Endodermal cell (in vitro differentiated cells): ENCODE measurements at regions not wholly inside any gene's neighbourhood (a gene's known extent, or its start where the extent isn't known, plus 50 kb on each side); places are given as distances from the start of the nearest gene placed in this dataset.
"Not testable (repeated sequence)": the region's sequence is repeated elsewhere in the genome, so short reads cannot be mapped to it uniquely, and the experiment has no call there.

ENCODE experiments used
- DNase-seq: peaks from one replicate; pipeline ENCODE4 v3.0.0-alpha.2; 2017
- H3K27ac ChIP-seq: 2 replicates; pipeline ENCODE4 v1.5.1; 2013; ENCODE audit warnings: mild to moderate bottlenecking, low read depth, low read length, moderate library complexity
- H3K27me3 ChIP-seq: 2 replicates; pipeline ENCODE4 v1.6.1; 2013; ENCODE audit warnings: mild to moderate bottlenecking, low read length, moderate library complexity; ENCODE audit not compliant: insufficient read depth, control insufficient read depth, poor library complexity, severe bottlenecking
- H3K36me3 ChIP-seq: 2 replicates; pipeline ENCODE4 v1.7.0; 2013; ENCODE audit warnings: mild to moderate bottlenecking, low read length, moderate library complexity; ENCODE audit not compliant: control insufficient read depth, insufficient read depth
- H3K4me1 ChIP-seq: one replicate; pipeline ENCODE4 v1.7.0; 2013; ENCODE audit warnings: low read length; ENCODE audit not compliant: control insufficient read depth, insufficient read depth
- H3K4me3 ChIP-seq: 2 replicates; pipeline ENCODE4 v1.5.1; 2013; ENCODE audit warnings: mild to moderate bottlenecking, low read length, moderate library complexity
- H3K9ac ChIP-seq: 2 replicates; pipeline ENCODE4 v1.6.1; 2013; ENCODE audit warnings: mild to moderate bottlenecking, low read length, moderate library complexity; ENCODE audit not compliant: poor library complexity, severe bottlenecking; ENCODE audit errors: extremely low read depth
- H3K9me3 ChIP-seq: 2 replicates; pipeline ENCODE4 v1.6.1; 2013; ENCODE audit warnings: mild to moderate bottlenecking, low read length, moderate library complexity; ENCODE audit not compliant: control insufficient read depth
- H3K27ac Mint-ChIP-seq: 2 replicates; pipeline ENCODE4 v1.8.0; 2020; ENCODE audit warnings: mixed read lengths
- H3K27me3 Mint-ChIP-seq: 2 replicates; pipeline ENCODE4 v1.8.0; 2021; ENCODE audit warnings: mild to moderate bottlenecking, mixed read lengths; ENCODE audit not compliant: insufficient read depth
- H3K36me3 Mint-ChIP-seq: 2 replicates; pipeline ENCODE4 v1.8.0; 2020; ENCODE audit warnings: low read depth, mixed read lengths
- H3K4me1 Mint-ChIP-seq: 2 replicates; pipeline ENCODE4 v1.8.0; 2020; ENCODE audit warnings: mixed read lengths
- H3K4me3 Mint-ChIP-seq: 2 replicates; pipeline ENCODE4 v1.8.0; 2020; ENCODE audit warnings: mild to moderate bottlenecking, moderate library complexity, mixed read lengths
- H3K9me3 Mint-ChIP-seq: 2 replicates; pipeline ENCODE4 v1.8.0; 2020; ENCODE audit warnings: mild to moderate bottlenecking, mixed read lengths
- WGBS, 2 experiments: methylation state at CpG; one replicate each; pipeline versions ENCODE4 v1.1.5 to v1.1.7; 2013; ENCODE audit warnings: missing lambda C conversion rate in 2 of 2, mixed read lengths in 1 of 2; ENCODE audit not compliant: insufficient coverage in 1 of 2, insufficient read length in 1 of 2; 5-methylcytosine and 5-hydroxymethylcytosine counted together
- TF ChIP-seq, protein P1 (sequence below): fragments of 200-600 bp; sonication (generic); conservative IDR thresholded peaks from 2 replicates; pipeline ENCODE4 v1.5.0; 2021; ENCODE audit warnings: antibody characterized with exemption, mild to moderate bottlenecking

DNA sequence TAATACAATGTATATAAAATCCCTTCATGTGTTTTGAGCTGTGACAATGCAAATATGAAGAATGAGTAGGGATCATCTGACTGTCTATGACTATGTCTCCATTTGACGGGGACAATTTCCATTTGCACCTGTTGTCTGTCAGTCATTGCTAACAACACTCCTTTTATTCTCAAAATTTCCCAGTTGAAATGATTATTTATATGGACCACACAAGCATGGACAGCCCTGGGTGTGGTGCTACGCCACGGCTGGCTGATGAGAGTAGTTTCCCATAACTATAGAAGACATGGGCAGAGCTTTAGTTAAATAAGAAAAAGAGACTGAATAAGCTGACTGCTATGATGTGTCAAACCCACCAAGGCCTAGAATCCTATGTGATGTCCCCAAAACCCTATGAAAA, 135.8 kb downstream of the MAP3K21 start:
- TF ChIP-seq, protein P1, sequence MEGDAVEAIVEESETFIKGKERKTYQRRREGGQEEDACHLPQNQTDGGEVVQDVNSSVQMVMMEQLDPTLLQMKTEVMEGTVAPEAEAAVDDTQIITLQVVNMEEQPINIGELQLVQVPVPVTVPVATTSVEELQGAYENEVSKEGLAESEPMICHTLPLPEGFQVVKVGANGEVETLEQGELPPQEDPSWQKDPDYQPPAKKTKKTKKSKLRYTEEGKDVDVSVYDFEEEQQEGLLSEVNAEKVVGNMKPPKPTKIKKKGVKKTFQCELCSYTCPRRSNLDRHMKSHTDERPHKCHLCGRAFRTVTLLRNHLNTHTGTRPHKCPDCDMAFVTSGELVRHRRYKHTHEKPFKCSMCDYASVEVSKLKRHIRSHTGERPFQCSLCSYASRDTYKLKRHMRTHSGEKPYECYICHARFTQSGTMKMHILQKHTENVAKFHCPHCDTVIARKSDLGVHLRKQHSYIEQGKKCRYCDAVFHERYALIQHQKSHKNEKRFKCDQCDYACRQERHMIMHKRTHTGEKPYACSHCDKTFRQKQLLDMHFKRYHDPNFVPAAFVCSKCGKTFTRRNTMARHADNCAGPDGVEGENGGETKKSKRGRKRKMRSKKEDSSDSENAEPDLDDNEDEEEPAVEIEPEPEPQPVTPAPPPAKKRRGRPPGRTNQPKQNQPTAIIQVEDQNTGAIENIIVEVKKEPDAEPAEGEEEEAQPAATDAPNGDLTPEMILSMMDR: no peak
- H3K27me3 Mint-ChIP-seq: no peaks in the 10 kb centered on the region
- WGBS, 2 experiments: 89% methylated on average over 3 of the region's 3 CpGs; no CpG with 5 or more reads in 1 of the 2 experiments

DNA sequence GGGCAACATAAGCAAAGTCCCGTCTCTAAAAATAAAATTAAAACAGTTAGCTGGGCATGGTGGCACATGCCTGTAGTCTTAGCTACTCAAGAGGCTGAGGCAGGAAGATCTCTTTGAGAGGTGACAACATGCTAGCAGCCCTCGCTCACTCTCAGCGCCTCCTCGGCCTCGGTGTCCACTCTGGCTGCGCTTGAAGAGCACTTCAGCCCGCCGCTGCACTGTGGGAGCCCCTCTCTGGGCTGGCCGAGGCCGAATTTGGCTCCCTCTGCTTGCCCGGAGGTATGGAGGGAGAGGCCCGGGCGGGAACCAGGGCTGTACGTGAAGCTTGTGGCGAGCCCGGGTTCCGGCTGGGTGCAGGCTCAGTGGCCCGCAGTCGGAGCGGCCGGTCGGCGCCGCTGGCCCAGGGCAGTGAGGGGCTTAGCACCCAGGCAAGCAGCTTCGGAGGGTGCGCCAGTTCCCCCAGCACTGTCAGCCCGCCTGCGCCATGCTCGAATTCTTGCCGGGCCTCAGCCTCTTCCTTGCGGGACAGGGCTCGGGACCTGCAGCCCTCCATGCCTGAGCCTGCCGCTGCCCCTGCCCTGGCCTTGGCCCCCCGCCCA, 138.3 kb downstream of the MAP3K21 start:
- Mint-ChIP-seq H3K27ac (no peak overlapping the region), H3K4me3 (no peak overlapping the region), H3K9me3 (peaks cover 17% of the 10 kb centered on the region), H3K36me3 (peaks cover 5% of the 10 kb centered on the region), H3K4me1 (no peaks in the 10 kb centered on the region), H3K27me3 (no peaks in the 10 kb centered on the region)
- DNase-seq: no peak
- H3K4me3 ChIP-seq: peak overlapping the region; percentile 54
- no peak overlapping the region for H3K27ac ChIP-seq
- no peaks in the 10 kb centered on the region for H3K36me3 ChIP-seq
- TF ChIP-seq, protein P1: no peak
- WGBS, 2 experiments: 96 to 98% methylated on average over 21 to 34 of the region's 34 CpGs
- no peaks in the 10 kb centered on the region for H3K27me3 ChIP-seq
- peaks cover 73% of the 10 kb centered on the region for H3K9me3 ChIP-seq
- no peak overlapping the region for H3K9ac ChIP-seq
- no peaks in the 10 kb centered on the region for H3K4me1 ChIP-seq

More for the DNA sequence above, 135.8 kb downstream of the MAP3K21 start:
- Mint-ChIP-seq H3K4me3 (no peak overlapping the region), H3K9me3 (peaks cover 5% of the 10 kb centered on the region), H3K4me1 (peaks cover 5% of the 10 kb centered on the region), H3K27ac (no peak overlapping the region), H3K36me3 (peaks cover 4% of the 10 kb centered on the region)
- Histone ChIP-seq H3K27me3 (no peaks in the 10 kb centered on the region), H3K36me3 (no peaks in the 10 kb centered on the region), H3K9ac (no peak overlapping the region), H3K9me3 (peaks cover 50% of the 10 kb centered on the region), H3K4me3 (no peak overlapping the region), H3K27ac (no peak overlapping the region), H3K4me1 (no peaks in the 10 kb centered on the region)
- no peak for DNase-seq

DNA sequence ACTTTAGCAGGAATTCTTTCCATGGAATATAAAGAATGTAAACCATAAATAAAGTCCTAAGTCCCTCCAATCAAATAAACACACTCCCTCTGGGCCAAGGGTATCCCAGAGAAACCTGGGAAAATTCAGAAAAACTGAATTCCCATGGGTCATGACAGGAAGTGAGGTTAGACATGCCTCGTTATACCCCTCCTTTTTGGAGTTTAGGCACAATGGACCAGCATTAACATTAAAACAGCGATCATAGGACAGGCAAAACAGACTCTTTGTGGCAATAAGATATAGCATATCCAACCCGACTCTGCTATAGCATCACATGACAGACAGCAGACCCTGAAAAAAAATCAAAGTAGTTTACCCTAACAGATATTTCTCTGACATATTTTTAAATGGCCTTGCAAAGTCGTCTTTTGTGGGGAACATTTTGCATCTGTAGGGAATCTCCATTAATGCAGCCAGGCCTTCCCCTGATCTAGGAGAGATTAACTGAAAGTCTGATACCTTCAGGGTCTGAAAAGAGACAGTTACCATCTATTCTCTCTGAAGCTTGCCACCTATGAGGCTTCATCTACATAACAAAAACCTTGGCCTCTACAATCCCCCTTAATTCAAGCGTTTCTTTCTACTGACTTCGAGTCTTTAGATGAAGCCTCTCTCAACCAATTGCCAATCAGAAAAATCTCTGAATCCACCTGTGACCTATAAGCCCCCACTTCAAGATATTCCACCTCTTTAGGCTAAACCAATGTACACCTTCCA, 143.0 kb upstream of the KCNK1 start:
- Mint-ChIP-seq H3K36me3 (peaks cover 19% of the 10 kb centered on the region), H3K4me1 (peaks cover 28% of the 10 kb centered on the region), H3K27ac (no peak overlapping the region), H3K9me3 (peaks cover 39% of the 10 kb centered on the region), H3K4me3 (no peak overlapping the region), H3K27me3 (no peaks in the 10 kb centered on the region)
- peaks cover 6% of the 10 kb centered on the region for H3K4me1 ChIP-seq
- no peaks in the 10 kb centered on the region for H3K36me3 ChIP-seq
- H3K9ac ChIP-seq: no peak overlapping the region
- DNase-seq: no peak
- WGBS, 2 experiments: 61 to 70% methylated on average over 5 to 6 of the region's 6 CpGs
- TF ChIP-seq, protein P1: no peak
- H3K27me3 ChIP-seq: no peaks in the 10 kb centered on the region
- peaks cover 71% of the 10 kb centered on the region for H3K9me3 ChIP-seq
- no peak overlapping the region for H3K27ac ChIP-seq
- H3K4me3 ChIP-seq: peak overlapping the region; percentile 37

DNA sequence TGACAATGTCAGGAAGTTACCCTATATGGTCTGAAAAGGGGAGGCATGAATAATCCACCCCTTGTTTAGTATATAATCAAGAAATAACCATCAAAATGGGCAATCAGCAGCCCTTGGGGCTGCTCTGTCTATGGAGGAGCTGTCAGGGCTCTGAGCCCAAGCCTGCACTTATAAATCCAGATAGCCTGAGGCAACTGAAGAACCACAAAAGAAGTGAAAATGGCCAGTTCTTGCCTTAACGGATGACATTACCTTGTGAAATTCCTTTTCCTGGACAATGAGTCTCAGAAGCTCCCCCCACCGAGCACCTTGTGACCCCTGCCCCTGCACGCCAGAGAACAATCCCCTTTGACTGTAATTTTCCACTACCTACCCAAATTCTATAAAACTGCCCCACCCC, 142.1 kb upstream of the KCNK1 start:
- not testable (repeated sequence) for H3K27ac Mint-ChIP-seq, H3K4me3 Mint-ChIP-seq, H3K27ac ChIP-seq, H3K27me3 ChIP-seq, H3K4me1 ChIP-seq, H3K27me3 Mint-ChIP-seq, DNase-seq, H3K36me3 ChIP-seq, H3K9ac ChIP-seq
- peaks cover 44% of the 10 kb centered on the region for H3K9me3 Mint-ChIP-seq
- WGBS, 2 experiments: 87 to 100% methylated on average over 3 of the region's 3 CpGs
- Histone ChIP-seq H3K4me3 (peak overlapping the region; percentile 62), H3K9me3 (peaks cover 65% of the 10 kb centered on the region)
- peaks cover 30% of the 10 kb centered on the region for H3K4me1 Mint-ChIP-seq
- peaks cover 16% of the 10 kb centered on the region for H3K36me3 Mint-ChIP-seq

DNA sequence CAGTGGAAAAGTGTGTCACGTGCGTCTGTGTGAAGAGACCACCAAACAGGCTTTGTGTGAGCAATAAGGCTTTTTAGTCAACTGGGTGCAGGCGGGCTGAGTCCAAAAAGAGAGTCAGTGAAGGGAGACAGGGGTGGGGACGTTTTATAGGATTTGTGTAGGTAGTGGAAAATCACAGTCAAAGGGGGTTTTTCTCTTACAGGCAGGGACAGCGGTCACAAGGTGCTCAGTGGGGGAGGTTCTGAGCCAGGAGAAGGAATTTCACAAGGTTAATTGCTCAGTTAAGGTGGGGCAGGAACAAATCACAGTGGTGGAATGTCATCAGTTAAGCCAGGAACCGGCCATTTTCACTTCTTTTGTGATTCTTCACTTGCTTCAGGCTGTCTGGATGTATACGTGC, 141.1 kb upstream of the KCNK1 start:
- H3K27ac ChIP-seq, H3K4me3 Mint-ChIP-seq, H3K36me3 ChIP-seq, H3K27me3 Mint-ChIP-seq, H3K27me3 ChIP-seq, H3K4me1 ChIP-seq: not testable (repeated sequence)
- Mint-ChIP-seq H3K4me1 (peaks cover 35% of the 10 kb centered on the region), H3K36me3 (peaks cover 18% of the 10 kb centered on the region), H3K27ac (peak overlapping the region; percentile 97), H3K9me3 (peaks cover 48% of the 10 kb centered on the region)
- 57 to 88% methylated on average over 3 to 7 of the region's 7 CpGs for WGBS, 2 experiments
- peaks cover 57% of the 10 kb centered on the region for H3K9me3 ChIP-seq
- peak; percentile 65 for DNase-seq
- peak overlapping the region; percentile 62 for H3K4me3 ChIP-seq
- peak overlapping the region; percentile 41 for H3K9ac ChIP-seq
